Effector memory CD4-positive, alpha-beta T cell (primary cell): ENCODE measurements at regions not wholly inside any gene's neighbourhood (a gene's known extent, or its start where the extent isn't known, plus 50 kb on each side); places are given as distances from the start of the nearest gene placed in this dataset.
"Not testable (repeated sequence)": the region's sequence is repeated elsewhere in the genome, so short reads cannot be mapped to it uniquely, and the experiment has no call there.

ENCODE experiments used
- DNase-seq, 3 donors: peaks; one replicate each; pipeline ENCODE4 v3.0.0-alpha.2; 2020
- H3K27ac ChIP-seq: 2 replicates; pipeline ENCODE4 v1.7.0; 2013; ENCODE audit warnings: mild to moderate bottlenecking, low read length, moderate library complexity; ENCODE audit not compliant: insufficient read depth, poor library complexity, severe bottlenecking
- H3K27me3 ChIP-seq: replicated peaks from 2 replicates; pipeline ENCODE4 v1.7.0; 2013; ENCODE audit warnings: mild to moderate bottlenecking, low read length; ENCODE audit not compliant: insufficient read depth, control insufficient read depth, poor library complexity, severe bottlenecking
- H3K36me3 ChIP-seq: 2 replicates; pipeline ENCODE4 v1.7.0; 2013; ENCODE audit warnings: mild to moderate bottlenecking, low read length, moderate library complexity; ENCODE audit not compliant: control insufficient read depth, insufficient read depth
- H3K4me1 ChIP-seq: 2 replicates; pipeline ENCODE4 v1.7.0; 2013; ENCODE audit warnings: low read length, mild to moderate bottlenecking; ENCODE audit not compliant: control insufficient read depth, insufficient read depth, poor library complexity, severe bottlenecking
- H3K4me3 ChIP-seq: 2 replicates; pipeline ENCODE4 v1.7.0; 2013; ENCODE audit warnings: low read length, low read depth, mild to moderate bottlenecking; ENCODE audit not compliant: insufficient read depth, poor library complexity, severe bottlenecking
- H3K9me3 ChIP-seq: 2 replicates; pipeline ENCODE4 v1.7.0; 2013; ENCODE audit warnings: mild to moderate bottlenecking, low read length, moderate library complexity; ENCODE audit not compliant: control insufficient read depth

DNA sequence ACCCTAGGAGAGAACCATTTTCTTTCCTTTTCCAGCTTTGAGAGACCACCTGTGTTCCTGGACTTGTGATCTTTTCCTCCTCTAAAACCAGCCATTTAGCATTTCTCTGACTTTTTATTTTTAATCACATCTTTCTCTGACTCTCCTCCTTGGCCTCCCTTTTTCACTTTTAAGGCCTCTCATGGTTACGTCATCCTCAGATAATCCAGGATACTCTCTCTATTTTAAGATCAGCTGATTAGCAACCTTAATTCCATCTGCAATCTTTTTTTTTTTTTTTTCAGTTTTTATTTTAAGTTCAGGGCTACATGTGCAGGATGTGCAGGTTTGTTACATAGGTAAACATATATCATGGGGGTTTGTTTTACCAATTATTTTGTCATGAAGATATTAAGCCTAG lies 54.0 kb downstream of the RFPL4B start:
- Histone ChIP-seq H3K27ac (no peak overlapping the region), H3K4me1 (no peaks in the 10 kb centered on the region), H3K36me3 (no peaks in the 10 kb centered on the region), H3K4me3 (no peak overlapping the region), H3K9me3 (no peaks in the 10 kb centered on the region), H3K27me3 (no peaks in the 10 kb centered on the region)
- no peak for DNase-seq

DNA sequence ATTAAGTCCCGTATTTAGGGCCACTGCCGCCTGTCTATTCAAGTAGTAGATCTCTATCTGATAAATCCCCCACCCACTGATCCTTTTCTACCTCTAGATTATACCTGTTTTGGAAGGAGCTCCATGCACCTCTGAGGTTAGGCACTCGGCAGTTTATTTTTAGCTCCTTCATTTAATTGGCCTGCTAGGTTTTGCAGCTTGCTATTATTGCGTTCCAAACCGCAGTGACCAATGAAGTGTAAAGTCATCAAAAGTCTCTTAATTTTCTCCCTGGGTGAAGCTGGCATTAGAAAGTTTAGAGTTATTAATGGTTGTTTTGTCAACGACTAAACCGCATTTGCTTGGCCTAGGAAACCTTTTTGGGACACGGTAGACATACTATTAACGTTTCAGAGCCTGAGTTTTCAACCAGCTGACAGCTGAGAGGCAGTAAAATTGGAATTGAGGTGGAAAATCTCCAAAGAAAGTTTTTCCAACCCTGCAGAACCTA lies 60.0 kb downstream of the RFPL4B start:
- Histone ChIP-seq H3K9me3 (no peaks in the 10 kb centered on the region), H3K4me1 (no peaks in the 10 kb centered on the region), H3K36me3 (no peaks in the 10 kb centered on the region), H3K27me3 (no peaks in the 10 kb centered on the region), H3K27ac (no peak overlapping the region), H3K4me3 (no peak overlapping the region)
- DNase-seq: no peak

DNA sequence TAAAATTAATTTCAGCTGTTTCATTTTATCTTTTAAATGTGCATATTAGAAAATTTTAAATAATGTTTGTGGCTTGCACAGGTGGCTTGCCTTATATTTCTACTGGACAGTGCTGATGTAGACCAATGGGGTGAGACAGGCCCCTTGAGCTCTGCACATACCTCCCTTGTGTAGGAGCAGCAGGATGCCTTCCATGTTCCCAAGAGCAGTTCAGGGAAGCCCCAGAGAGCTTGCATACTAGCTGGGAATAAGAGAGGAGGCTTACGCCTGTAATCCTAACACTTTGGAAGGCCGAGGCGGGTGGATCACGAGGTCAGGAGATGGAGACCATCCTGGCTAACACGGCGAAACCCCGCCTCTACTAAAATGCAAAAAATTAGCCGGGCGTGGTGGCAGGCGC lies 61.4 kb downstream of the RFPL4B start:
- Histone ChIP-seq H3K4me1 (no peaks in the 10 kb centered on the region), H3K27me3 (no peaks in the 10 kb centered on the region), H3K9me3 (no peaks in the 10 kb centered on the region), H3K4me3 (no peak overlapping the region), H3K27ac (no peak overlapping the region), H3K36me3 (no peaks in the 10 kb centered on the region)
- DNase-seq: no peak

DNA sequence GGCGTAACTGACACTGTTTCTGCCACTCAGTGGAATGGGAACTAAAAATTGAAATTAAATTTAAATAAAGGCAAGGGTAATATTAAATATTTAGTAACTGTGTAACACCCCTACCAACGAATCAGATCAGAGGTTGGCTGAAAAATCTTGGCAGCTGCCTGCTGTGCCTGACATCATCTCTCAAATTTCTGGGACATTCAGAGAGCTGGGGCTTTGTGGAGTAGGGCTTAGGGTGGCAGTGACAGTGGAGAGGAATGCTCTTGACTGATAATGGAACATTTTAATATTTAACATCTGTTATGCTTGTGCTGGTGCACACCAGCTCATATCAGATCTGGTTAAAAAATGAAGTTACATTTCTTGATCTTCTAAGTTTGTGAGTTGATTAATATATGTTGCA lies 62.2 kb downstream of the RFPL4B start:
- Histone ChIP-seq H3K27me3 (no peaks in the 10 kb centered on the region), H3K36me3 (no peaks in the 10 kb centered on the region), H3K9me3 (no peaks in the 10 kb centered on the region), H3K27ac (no peak overlapping the region), H3K4me1 (no peaks in the 10 kb centered on the region), H3K4me3 (no peak overlapping the region)
- no peak for DNase-seq

DNA sequence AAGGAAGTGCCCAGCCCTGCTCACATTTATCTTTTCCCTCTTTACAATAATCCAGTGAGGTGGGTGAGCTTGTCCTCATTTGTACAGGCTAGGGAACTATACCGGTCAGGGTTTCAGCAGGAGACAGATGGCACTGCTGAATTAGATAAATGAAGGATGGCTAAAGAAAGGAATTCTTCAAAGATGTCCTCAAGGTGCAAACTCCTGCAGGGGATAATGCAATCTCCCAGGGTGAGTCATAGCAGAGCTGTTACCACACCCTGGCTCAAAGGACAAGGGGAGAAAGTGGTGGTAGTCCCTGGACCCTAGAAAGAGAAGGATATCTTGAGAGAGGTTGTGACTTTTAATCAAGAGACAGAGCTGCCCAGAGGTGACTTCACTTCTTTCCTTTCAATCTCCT lies 66.7 kb downstream of the RFPL4B start:
- H3K9me3 ChIP-seq: no peaks in the 10 kb centered on the region
- H3K27ac ChIP-seq: no peak overlapping the region
- H3K4me3 ChIP-seq: no peak overlapping the region
- DNase-seq: no peak
- H3K4me1 ChIP-seq: no peaks in the 10 kb centered on the region
- no peaks in the 10 kb centered on the region for H3K27me3 ChIP-seq
- no peaks in the 10 kb centered on the region for H3K36me3 ChIP-seq

DNA sequence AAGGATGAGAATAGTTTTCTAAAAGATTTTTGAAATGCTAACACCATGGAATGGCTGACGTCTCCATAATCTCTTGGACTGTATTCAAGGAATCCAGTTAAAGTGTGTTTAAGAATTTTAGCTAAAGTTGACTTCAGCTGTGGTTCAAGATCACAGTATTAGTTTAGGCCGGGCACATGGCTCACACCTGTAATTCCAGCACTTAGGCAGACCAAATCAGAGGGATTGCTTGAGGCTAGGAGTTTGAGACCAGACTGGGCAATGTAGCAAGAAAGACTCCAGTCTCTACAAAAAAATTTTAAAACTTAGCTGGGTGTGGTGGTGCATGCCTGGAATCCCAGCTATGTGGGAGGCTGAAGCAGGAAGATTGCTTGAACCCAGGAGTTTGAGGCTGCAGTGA lies 68.2 kb downstream of the RFPL4B start:
- no peak overlapping the region for H3K4me3 ChIP-seq
- H3K36me3 ChIP-seq: no peaks in the 10 kb centered on the region
- no peaks in the 10 kb centered on the region for H3K9me3 ChIP-seq
- H3K27ac ChIP-seq: no peak overlapping the region
- H3K27me3 ChIP-seq: no peaks in the 10 kb centered on the region
- H3K4me1 ChIP-seq: no peaks in the 10 kb centered on the region
- DNase-seq: no peak

DNA sequence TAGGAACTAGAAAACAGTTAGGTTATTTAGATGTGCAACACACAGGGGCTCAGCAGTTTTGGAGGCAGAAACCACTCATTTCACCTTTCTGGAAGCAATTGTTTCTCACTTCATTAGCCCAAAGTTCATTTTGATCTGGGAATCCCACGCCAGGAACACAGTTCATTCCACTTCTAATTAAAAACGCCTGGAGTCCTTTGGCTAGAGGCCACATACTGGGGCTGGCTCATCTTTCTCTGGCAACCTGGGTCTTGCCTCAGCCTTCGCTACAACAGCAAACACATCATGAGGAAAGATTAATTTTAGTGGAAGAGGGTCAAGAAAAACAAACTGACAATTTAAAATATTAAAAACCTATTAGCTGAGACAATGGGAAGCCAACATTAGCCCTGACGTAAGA lies 69.7 kb downstream of the RFPL4B start:
- H3K4me3 ChIP-seq: no peak overlapping the region
- DNase-seq: no peak

DNA sequence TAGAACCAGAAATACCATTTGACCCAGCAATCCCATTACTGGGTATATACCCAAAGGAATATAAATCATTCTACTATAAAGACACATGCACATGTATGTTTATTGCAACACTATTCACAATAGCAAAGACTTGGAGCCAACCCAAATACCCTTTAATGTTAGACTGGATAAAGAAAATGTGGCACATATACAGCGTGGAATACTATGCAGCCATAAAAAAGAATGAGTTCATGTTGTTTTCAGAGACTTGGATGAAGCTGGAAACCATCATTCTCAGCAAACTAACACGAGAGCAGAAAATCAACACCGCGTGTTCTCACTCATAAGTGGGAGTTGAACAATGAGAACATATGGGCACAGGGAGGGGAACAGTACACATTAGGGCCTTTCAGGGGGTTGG lies 79.9 kb downstream of the RFPL4B start:
- not testable (repeated sequence) for H3K27ac ChIP-seq, H3K9me3 ChIP-seq, H3K4me1 ChIP-seq, H3K27me3 ChIP-seq, H3K4me3 ChIP-seq, H3K36me3 ChIP-seq, DNase-seq

More for the DNA sequence above, 69.7 kb downstream of the RFPL4B start:
- no peaks in the 10 kb centered on the region for H3K27me3 ChIP-seq
- H3K9me3 ChIP-seq: no peaks in the 10 kb centered on the region
- no peaks in the 10 kb centered on the region for H3K4me1 ChIP-seq
- H3K36me3 ChIP-seq: no peaks in the 10 kb centered on the region
- no peak overlapping the region for H3K27ac ChIP-seq

DNA sequence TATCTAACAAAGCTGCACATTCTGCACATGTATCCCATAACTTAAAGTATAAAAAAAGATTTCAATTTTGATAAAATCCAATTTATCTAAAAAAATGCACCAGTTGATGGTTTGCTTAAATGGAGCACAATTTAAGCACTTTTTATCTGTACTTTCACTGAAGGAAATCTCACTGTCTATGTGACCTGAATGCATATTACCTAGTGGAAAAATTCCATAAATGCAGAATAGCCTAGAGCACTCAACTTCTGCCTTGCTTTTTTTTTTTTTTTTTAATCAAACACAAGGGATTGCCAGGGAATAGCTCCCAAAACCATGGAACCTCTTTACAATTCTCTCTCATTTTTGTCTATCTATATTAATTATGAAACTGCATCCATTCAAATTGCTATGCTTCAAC lies 80.4 kb downstream of the RFPL4B start:
- Histone ChIP-seq H3K27ac (no peak overlapping the region), H3K4me1 (no peaks in the 10 kb centered on the region)
- DNase-seq: no peak

DNA sequence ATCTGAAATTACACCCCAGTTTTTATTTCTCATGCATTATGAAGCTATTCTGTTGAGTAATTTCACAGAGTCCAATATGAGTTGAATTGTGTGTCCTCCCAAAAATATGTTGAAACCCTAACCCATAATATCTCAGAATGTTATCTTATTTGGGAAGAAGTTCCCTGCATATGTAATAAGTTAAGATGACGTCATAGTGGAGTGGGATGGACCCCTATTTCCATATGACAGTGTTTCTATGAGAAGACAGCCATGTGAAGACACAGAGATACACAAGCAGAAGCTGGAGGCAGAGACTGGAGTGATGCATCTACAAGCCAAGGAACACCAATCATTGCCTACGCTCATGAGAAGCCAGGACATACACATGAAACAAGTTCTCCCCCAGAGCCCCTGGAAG lies 81.3 kb downstream of the RFPL4B start:
- no peaks in the 10 kb centered on the region for H3K36me3 ChIP-seq
- no peak for DNase-seq
- H3K9me3 ChIP-seq: no peaks in the 10 kb centered on the region
- no peak overlapping the region for H3K4me3 ChIP-seq
- H3K27me3 ChIP-seq: no peaks in the 10 kb centered on the region
- H3K4me1 ChIP-seq: no peaks in the 10 kb centered on the region
- no peak overlapping the region for H3K27ac ChIP-seq

More for the DNA sequence above, 80.4 kb downstream of the RFPL4B start:
- Histone ChIP-seq H3K9me3 (no peaks in the 10 kb centered on the region), H3K27me3 (no peaks in the 10 kb centered on the region), H3K36me3 (no peaks in the 10 kb centered on the region), H3K4me3 (no peak overlapping the region)

DNA sequence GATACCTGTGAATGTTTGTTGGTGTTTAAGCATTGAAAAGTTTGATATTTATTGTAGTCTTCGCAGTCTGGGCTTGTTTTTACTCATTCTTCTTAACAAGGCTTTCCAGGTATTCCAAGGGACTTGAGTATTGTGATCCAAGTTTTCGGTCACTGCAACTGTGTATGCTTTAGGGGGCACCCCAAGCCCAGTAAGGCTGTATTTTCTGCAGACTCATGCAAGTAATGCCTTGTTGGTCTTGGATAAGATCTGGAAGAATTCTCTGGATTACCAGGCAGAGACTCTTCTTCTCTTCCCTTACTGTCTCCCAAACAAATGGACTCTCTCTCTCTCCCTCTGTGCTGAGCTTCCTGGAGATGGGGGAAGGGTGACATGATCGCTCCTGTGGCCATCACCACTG lies 82.1 kb downstream of the RFPL4B start:
- no peaks in the 10 kb centered on the region for H3K27me3 ChIP-seq
- H3K36me3 ChIP-seq: no peaks in the 10 kb centered on the region
- H3K9me3 ChIP-seq: no peaks in the 10 kb centered on the region
- H3K27ac ChIP-seq: no peak overlapping the region
- no peaks in the 10 kb centered on the region for H3K4me1 ChIP-seq
- no peak overlapping the region for H3K4me3 ChIP-seq
- DNase-seq: no peak
